GM21723 (cell line): ENCODE measurements at regions not wholly inside any gene's neighbourhood (a gene's known extent, or its start where the extent isn't known, plus 50 kb on each side); places are given as distances from the start of the nearest gene placed in this dataset.
"Not testable (repeated sequence)": the region's sequence is repeated elsewhere in the genome, so short reads cannot be mapped to it uniquely, and the experiment has no call there.

Experiments
- ATAC-seq: cut with Tn5 transposase; IDR thresholded peaks from one replicate; pipeline ENCODE4 v1.9.1; 2021; ENCODE audit warnings: mild to moderate bottlenecking, moderate library complexity; ENCODE audit not compliant: unreplicated experiment

GRCh38 chr3:140859592-140860336 is 81.9 kb upstream of the SLC25A36 start:
- ATAC-seq = no peak

DNA sequence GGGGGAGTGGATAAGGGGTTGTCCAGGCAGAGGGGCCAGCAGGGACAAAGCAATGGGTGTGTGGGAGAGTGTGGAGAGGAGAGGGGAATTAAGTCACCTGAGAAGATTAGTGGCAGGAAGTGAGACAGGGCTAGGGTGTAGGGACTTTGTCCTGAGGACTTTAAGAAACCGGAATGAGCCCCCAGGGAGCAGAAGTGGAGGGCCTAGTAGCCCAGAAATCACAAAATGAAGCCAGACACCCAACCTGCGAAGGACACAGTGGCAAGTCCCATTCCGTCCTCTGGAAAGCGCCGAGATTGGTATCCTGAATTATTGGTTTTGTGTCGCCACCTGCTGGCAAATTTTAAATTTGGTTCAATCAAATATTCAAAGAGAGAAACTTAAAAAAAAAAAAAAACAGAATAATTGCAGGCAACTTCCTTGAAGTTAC is 78.0 kb upstream of the SLC25A36 start:
- ATAC-seq = peak; percentile 63

- no peak for ATAC-seq
Observed at GRCh38 chr3:140870351-140870750, 71.3 kb upstream of the SLC25A36 start.

GRCh38 chr3:140871022-140871421 is 70.6 kb upstream of the SLC25A36 start:
- no peak for ATAC-seq

GRCh38 chr3:140872165-140872564 is 69.5 kb upstream of the SLC25A36 start:
- ATAC-seq = not testable (repeated sequence)

- no peak for ATAC-seq
Observed at GRCh38 chr3:140883428-140884040, 58.1 kb upstream of the SLC25A36 start.

- ATAC-seq = not testable (repeated sequence)
Observed at GRCh38 chr3:140885697-140886096, 55.9 kb upstream of the SLC25A36 start.
